AG04449 (cell line): ENCODE measurements at regions not wholly inside any gene's neighbourhood (a gene's known extent, or its start where the extent isn't known, plus 50 kb on each side); places are given as distances from the start of the nearest gene placed in this dataset.
A peak's percentile ranks its signal among the peaks of the same experiment; 100 is the strongest.

Experiments used
- CTCF ChIA-PET: fragments of 350-600 bp; formaldehyde crosslinking; extraction: SDS; loops from one replicate; lab custom pipeline; 2021; ENCODE audit warnings: antibody characterized with exemption; lab: Yijun Ruan, JAX
- POLR2A ChIA-PET: fragments of 400-600, 350-600 bp; formaldehyde crosslinking; extraction: SDS; loops from one replicate; lab custom pipeline; 2020; ENCODE audit warnings: antibody characterized with exemption, inconsistent platforms; lab: Yijun Ruan, JAX
- DNase-seq: peaks from one replicate; pipeline ENCODE4 v3.0.0-alpha.2; 2010; ENCODE audit warnings: low read depth, low spot score
- H3K4me3 ChIP-seq: 2 replicates; pipeline ENCODE4 v1.5.1; 2011; ENCODE audit warnings: low read depth, mild to moderate bottlenecking, control low read depth, low read length
- CTCF ChIP-seq: IDR thresholded peaks from one replicate; pipeline ENCODE4 v1.5.1; 2011; ENCODE audit warnings: mild to moderate bottlenecking, moderate library complexity, low read length, control low read depth, inconsistent platforms; ENCODE audit not compliant: insufficient read depth; ENCODE audit errors: missing control alignments

- peak; percentile 29 for DNase-seq
- ChIA-PET CTCF (interaction anchor here (0.6 to 2.3 kb wide), 21 partner anchors 10 to 901 kb away, joined by 3 to 32 read pairs (median 4); no protein-coding TSS in a partner anchor), POLR2A (no interaction called here)
- no peak overlapping the region for H3K4me3 ChIP-seq
- TF ChIP-seq CTCF = peak; percentile 74
These were observed 55.0 kb upstream of the PRDM5 start for GRCh38 chr4:120977435-120977997.

GRCh38 chr4:120973207-120973606 lies 50.7 kb upstream of the PRDM5 start:
- TF ChIP-seq CTCF = no peak
- H3K4me3 ChIP-seq = no peak overlapping the region
- no peak for DNase-seq
- CTCF ChIA-PET = no interaction called here
- POLR2A ChIA-PET = no interaction called here
